T-helper 1 cell treated with Interleukin-12 subunit alpha and Interleukin-12 subunit beta and Interleukin-4 antibody, amounts not matched to agents 30 μg/mL and 1 μg/mL, for 36 hours (primary cell): ENCODE measurements at regions not wholly inside any gene's neighbourhood (a gene's known extent, or its start where the extent isn't known, plus 50 kb on each side); places are given as distances from the start of the nearest gene placed in this dataset.

Experiments used
- H3K27ac Mint-ChIP-seq: one replicate; pipeline ENCODE4 v1.8.0; 2021; ENCODE audit warnings: mild to moderate bottlenecking, mixed read lengths
- H3K27me3 Mint-ChIP-seq: one replicate; pipeline ENCODE4 v1.8.0; 2021; ENCODE audit warnings: low read depth, mixed read lengths
- H3K36me3 Mint-ChIP-seq: one replicate; pipeline ENCODE4 v1.8.0; 2021; ENCODE audit warnings: low read depth, mixed read lengths
- H3K4me1 Mint-ChIP-seq: one replicate; pipeline ENCODE4 v1.8.0; 2021; ENCODE audit warnings: low read depth, mixed read lengths
- H3K4me3 Mint-ChIP-seq: one replicate; pipeline ENCODE4 v1.8.0; 2021; ENCODE audit warnings: mild to moderate bottlenecking, moderate library complexity, mixed read lengths
- H3K9me3 Mint-ChIP-seq: one replicate; pipeline ENCODE4 v1.8.0; 2021; ENCODE audit warnings: mixed read lengths

DNA sequence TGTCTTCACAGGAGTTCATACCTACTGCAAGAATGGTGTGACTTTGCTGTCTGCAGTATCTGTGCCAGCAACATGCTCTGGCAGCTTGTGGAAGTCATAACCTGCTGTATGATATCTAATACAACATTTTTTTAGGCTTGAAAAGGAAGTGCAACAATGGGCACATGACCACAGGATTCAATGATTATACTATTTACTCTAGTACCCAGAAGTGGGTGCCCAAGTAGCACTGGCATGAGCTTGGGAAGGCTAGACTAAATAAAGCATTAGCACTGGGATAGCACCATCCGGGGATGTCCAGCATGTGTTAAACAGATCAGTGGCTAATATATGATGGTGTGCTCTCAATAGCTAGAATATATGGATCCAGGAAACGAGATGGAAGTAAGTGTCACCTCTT, 98.6 kb upstream of the PDE4B start:
- Mint-ChIP-seq H3K27me3 (peaks cover 6% of the 10 kb centered on the region), H3K4me3 (no peak overlapping the region), H3K9me3 (no peaks in the 10 kb centered on the region), H3K27ac (no peak overlapping the region), H3K4me1 (no peaks in the 10 kb centered on the region), H3K36me3 (no peaks in the 10 kb centered on the region)

DNA sequence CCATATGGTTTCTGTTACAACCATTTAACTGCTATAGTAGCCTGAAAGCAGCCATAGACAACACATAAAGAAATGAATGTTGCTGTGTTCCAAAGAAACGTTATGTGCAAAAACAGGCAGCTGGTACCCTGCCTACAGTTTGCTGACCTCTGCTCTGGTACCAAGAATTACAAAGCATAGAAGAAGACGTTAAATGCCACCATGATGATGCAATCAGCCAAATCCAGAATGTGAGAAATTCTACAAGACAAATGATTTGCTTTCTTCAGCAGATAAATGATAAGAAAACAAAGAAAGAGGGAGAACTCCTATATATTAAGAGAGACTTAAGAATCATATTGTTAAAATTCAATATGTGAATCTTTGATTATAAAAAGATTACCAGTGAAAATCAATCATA, 97.8 kb upstream of the PDE4B start:
- Mint-ChIP-seq H3K36me3 (no peaks in the 10 kb centered on the region), H3K4me1 (no peaks in the 10 kb centered on the region), H3K9me3 (no peaks in the 10 kb centered on the region), H3K27ac (no peak overlapping the region), H3K27me3 (peaks cover 10% of the 10 kb centered on the region), H3K4me3 (no peak overlapping the region)

DNA sequence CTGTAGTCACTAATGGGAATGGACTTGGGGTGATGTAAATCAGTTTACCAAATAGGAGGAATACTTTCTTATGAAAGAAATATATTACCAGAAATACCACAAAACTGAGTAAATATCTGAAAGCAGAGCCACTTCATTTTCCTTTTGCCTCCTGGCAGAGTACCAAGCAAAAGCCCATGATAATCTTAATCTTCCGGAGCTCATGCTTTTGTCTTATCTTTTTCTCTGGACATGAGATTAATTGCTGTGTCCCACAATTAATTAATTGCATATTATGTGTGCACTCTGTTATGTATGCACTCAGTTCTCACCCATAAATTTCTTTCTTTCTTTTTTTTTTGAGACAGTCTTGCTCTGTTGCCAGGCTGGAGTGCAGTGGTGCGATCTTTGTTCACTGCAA, 94.1 kb upstream of the PDE4B start:
- Mint-ChIP-seq H3K27ac (no peak overlapping the region), H3K36me3 (no peaks in the 10 kb centered on the region)

DNA sequence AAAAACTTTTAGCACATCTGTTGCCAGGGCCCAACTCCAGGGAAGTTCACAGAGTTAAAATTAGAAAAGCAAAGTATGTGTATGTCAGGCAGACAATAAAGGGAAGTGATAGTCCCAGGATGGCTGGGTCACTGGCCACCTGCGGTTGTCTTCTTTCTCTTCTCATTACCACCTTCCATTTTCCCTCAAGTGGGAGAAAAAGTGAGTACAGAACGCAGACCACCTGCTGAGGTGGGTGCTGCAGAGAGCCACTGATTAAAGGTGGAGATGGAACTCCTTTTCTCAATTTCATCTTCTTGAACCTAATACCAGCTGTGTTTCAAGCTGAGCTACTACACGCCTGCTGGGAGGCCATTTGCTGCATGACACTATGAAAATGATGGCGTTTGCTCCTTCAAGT, 88.8 kb upstream of the PDE4B start:
- no peak overlapping the region for H3K4me3 Mint-ChIP-seq
- no peaks in the 10 kb centered on the region for H3K36me3 Mint-ChIP-seq
- no peak overlapping the region for H3K27ac Mint-ChIP-seq
- peaks cover 36% of the 10 kb centered on the region for H3K27me3 Mint-ChIP-seq
- H3K9me3 Mint-ChIP-seq = no peaks in the 10 kb centered on the region
- no peaks in the 10 kb centered on the region for H3K4me1 Mint-ChIP-seq

More for the DNA sequence above, 94.1 kb upstream of the PDE4B start:
- Mint-ChIP-seq H3K4me3 (no peak overlapping the region), H3K4me1 (no peaks in the 10 kb centered on the region), H3K27me3 (peaks cover 27% of the 10 kb centered on the region), H3K9me3 (no peaks in the 10 kb centered on the region)

- Mint-ChIP-seq H3K9me3 (no peaks in the 10 kb centered on the region), H3K4me1 (no peaks in the 10 kb centered on the region), H3K36me3 (no peaks in the 10 kb centered on the region), H3K4me3 (no peak overlapping the region), H3K27ac (no peak overlapping the region), H3K27me3 (peaks cover 41% of the 10 kb centered on the region)
These were observed 88.4 kb upstream of the PDE4B start for GRCh38 chr1:65704318-65704717.

DNA sequence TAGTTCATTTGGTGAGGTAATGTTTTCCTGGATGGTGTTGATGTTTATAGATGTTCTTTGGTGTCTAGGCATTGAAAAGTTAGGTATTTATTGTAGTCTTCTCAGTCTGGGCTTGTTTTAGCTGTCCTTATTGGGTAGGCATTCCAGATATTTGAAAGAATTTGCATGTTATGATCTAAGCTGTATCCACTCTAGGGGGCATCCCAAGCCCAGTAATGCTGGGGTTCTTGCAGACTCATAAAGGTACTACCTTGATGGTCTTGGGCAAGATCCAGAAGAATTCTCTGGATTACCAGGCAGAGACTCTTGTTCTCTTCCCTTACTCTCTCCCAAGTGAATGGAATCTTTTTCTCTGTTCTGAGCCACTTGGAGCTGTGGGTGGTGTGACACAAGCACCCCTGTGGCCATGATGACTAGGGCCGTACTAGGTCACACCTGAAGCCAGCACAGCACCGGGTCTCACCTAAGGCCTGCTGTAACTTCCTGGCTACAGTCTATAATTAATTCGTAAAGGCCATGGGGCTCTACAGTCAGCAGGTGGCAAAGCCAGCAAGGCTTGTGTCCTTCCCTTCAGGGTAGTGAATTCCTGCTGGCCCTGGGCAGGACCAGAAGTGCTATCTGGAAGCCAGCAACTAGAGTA, 74.8 kb upstream of the PDE4B start:
- no peaks in the 10 kb centered on the region for H3K4me1 Mint-ChIP-seq
- H3K27me3 Mint-ChIP-seq = peaks cover 42% of the 10 kb centered on the region
- H3K27ac Mint-ChIP-seq = no peak overlapping the region
- no peaks in the 10 kb centered on the region for H3K36me3 Mint-ChIP-seq
- H3K4me3 Mint-ChIP-seq = no peak overlapping the region
- no peaks in the 10 kb centered on the region for H3K9me3 Mint-ChIP-seq

DNA sequence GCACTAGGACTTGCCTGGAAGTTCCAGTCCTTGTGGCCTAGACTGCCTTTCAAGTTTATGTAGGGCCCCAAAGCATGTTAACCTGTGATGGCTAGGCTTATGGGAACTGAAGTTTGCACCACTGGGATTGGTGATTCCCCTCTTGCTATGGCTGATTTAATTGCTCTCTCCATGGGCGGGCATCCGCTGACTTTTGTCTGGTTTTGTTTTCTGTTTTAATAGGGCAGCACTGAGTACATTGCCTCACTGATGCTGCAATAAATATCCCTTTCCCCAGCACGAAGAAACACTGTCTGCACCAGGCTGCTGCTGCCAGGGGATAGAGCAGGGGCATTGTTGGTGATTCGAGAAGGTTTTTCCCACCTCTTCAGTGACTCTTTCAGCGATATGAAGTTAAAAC, 73.3 kb upstream of the PDE4B start:
- no peaks in the 10 kb centered on the region for H3K9me3 Mint-ChIP-seq
- no peaks in the 10 kb centered on the region for H3K36me3 Mint-ChIP-seq
- H3K4me1 Mint-ChIP-seq = no peaks in the 10 kb centered on the region
- H3K27ac Mint-ChIP-seq = no peak overlapping the region
- H3K4me3 Mint-ChIP-seq = no peak overlapping the region
- H3K27me3 Mint-ChIP-seq = peaks cover 34% of the 10 kb centered on the region

DNA sequence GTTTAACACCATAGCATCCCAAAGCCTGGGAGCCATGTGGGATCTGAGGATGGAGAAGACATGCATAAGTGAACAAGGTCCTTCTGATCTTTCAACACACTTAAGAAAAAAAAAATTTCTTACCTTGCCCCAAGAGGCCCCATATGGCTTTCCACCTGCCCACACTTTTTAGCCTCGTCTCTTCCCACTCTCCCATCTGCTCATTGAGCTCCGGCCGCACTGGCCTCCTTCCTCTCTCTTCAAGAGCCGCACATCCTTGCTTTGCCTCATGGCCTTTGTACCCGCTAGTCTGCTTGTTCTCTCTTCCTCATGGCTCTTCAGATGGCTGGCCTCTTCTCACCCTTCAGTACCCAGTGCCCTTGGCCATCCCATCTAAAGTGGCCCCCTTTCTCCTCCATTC, 70.2 kb upstream of the PDE4B start:
- Mint-ChIP-seq H3K9me3 (no peaks in the 10 kb centered on the region), H3K36me3 (no peaks in the 10 kb centered on the region), H3K4me1 (no peaks in the 10 kb centered on the region), H3K27me3 (peaks cover 23% of the 10 kb centered on the region), H3K4me3 (no peak overlapping the region), H3K27ac (no peak overlapping the region)

- no peaks in the 10 kb centered on the region for H3K9me3 Mint-ChIP-seq
- no peak overlapping the region for H3K4me3 Mint-ChIP-seq
- H3K27me3 Mint-ChIP-seq = peaks cover 27% of the 10 kb centered on the region
- H3K27ac Mint-ChIP-seq = no peak overlapping the region
- no peaks in the 10 kb centered on the region for H3K4me1 Mint-ChIP-seq
- H3K36me3 Mint-ChIP-seq = no peaks in the 10 kb centered on the region
These were observed 68.5 kb upstream of the PDE4B start for GRCh38 chr1:65724151-65724550.

DNA sequence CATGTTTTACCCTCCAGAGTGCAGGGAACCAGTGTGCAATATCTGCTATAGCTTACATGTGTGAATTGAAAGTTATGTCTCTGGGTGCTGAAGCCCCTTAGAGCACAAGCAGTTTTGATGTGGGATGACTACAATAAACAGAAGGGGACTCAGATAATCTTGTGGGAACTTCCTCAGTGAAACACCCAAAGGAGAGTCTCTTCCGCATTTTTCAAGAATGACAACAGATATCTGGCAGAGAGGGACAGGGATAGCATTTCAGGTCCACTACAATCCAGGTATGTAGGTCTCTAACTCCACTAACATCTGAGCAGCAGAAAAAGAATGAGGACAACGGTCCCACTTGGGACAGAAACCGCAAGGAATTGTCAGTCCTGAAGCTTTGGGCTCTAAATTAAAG, 67.6 kb upstream of the PDE4B start:
- Mint-ChIP-seq H3K36me3 (no peaks in the 10 kb centered on the region), H3K9me3 (no peaks in the 10 kb centered on the region), H3K27ac (no peak overlapping the region), H3K27me3 (peaks cover 34% of the 10 kb centered on the region), H3K4me1 (no peaks in the 10 kb centered on the region), H3K4me3 (no peak overlapping the region)

DNA sequence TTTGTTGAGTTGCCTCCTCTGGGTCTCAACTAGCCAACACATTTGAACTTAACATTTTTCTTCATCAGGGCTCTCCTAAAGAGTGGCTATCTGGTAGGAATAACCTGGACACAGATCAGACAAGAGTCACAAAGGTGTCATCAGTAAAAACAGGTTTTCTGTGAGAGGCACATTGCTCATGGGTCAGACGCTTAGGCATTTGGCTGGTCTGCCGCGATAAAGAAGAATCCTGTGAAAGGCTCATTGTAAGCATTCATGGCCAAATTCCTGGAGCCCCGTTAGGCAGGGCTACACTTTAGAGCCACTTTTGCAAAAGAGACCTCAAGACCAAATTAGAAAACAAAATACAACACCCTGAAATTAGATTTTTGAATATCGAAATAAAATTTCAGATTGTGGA, 64.2 kb upstream of the PDE4B start:
- Mint-ChIP-seq H3K4me3 (no peak overlapping the region), H3K27me3 (peaks cover 31% of the 10 kb centered on the region), H3K9me3 (no peaks in the 10 kb centered on the region), H3K4me1 (no peaks in the 10 kb centered on the region), H3K36me3 (no peaks in the 10 kb centered on the region), H3K27ac (no peak overlapping the region)

GRCh38 chr1:65729259-65729658, 63.4 kb upstream of the PDE4B start:
- Mint-ChIP-seq H3K4me1 (no peaks in the 10 kb centered on the region), H3K27ac (no peak overlapping the region), H3K9me3 (no peaks in the 10 kb centered on the region), H3K36me3 (no peaks in the 10 kb centered on the region), H3K27me3 (peaks cover 31% of the 10 kb centered on the region), H3K4me3 (no peak overlapping the region)

GRCh38 chr1:65734979-65735378, 57.7 kb upstream of the PDE4B start:
- no peak overlapping the region for H3K4me3 Mint-ChIP-seq
- H3K27ac Mint-ChIP-seq = no peak overlapping the region
- H3K27me3 Mint-ChIP-seq = peaks cover 13% of the 10 kb centered on the region
- no peaks in the 10 kb centered on the region for H3K4me1 Mint-ChIP-seq
- no peaks in the 10 kb centered on the region for H3K36me3 Mint-ChIP-seq
- no peaks in the 10 kb centered on the region for H3K9me3 Mint-ChIP-seq

DNA sequence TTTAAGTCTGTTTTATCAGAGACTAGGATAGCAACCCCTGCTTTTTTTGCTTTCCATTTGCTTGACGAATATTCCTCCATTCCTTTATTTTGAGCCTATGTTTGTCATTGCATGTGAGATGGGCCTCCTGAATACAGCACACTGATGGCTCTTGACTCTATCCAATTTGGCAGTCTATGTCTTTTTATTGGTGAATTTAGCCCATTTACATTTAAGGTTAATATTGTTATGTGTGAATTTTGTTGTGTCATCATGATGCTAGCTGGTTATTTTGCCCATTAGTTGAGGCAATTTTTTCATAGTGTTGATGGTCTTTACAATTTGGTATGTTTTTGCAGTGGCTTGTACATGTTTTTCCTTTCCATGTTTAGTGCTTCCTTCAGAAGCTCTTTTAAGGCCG, 50.7 kb upstream of the PDE4B start:
- no peaks in the 10 kb centered on the region for H3K36me3 Mint-ChIP-seq
- peaks cover 23% of the 10 kb centered on the region for H3K9me3 Mint-ChIP-seq
- H3K27me3 Mint-ChIP-seq = peaks cover 8% of the 10 kb centered on the region
- H3K27ac Mint-ChIP-seq = no peak overlapping the region
- H3K4me3 Mint-ChIP-seq = no peak overlapping the region
- no peaks in the 10 kb centered on the region for H3K4me1 Mint-ChIP-seq
